ENCODE measurements at regions not wholly inside any gene's neighbourhood (a gene's known extent, or its start where the extent isn't known, plus 50 kb on each side); places are given as distances from the start of the nearest gene placed in this dataset.
A peak's percentile ranks its signal among the peaks of the same experiment; 100 is the strongest.

GRCh38 chr9:14993061-14993800 lies 83.0 kb upstream of the FREM1 start (continued):
- TF ChIP-seq THAP12 (CRISPR knock-in tag; IDR thresholded peaks at IDR 0.05) (no peak), ZKSCAN1 (IDR thresholded peaks at IDR 0.05; ENCODE audit: low read depth, low read length) (no peak), NR2C2 (CRISPR knock-in tag; IDR thresholded peaks at IDR 0.05) (peak; percentile 95), NR2C2 (tag; IDR thresholded peaks at IDR 0.05) (peak; percentile 98), REST (IDR thresholded peaks at IDR 0.05; ENCODE audit: borderline replicate concordance) (no peak), REST (CRISPR knock-in tag; IDR thresholded peaks at IDR 0.05; ENCODE audit: low read depth) (no peak), PHF8 (IDR thresholded peaks at IDR 0.05; ENCODE audit: borderline replicate concordance, low read length) (peak; percentile 35; the same call in 1 of the 2 replicates), ZFPM2 (CRISPR knock-in tag; IDR thresholded peaks at IDR 0.05) (no peak), MCM2 (IDR thresholded peaks at IDR 0.05; ENCODE audit: low read depth) (no peak), MTA3 (IDR thresholded peaks at IDR 0.05; ENCODE audit: borderline replicate concordance) (0 out of 2 replicates have a peak, but pooled peaks have one; percentile 27), XRCC5 (IDR thresholded peaks at IDR 0.05; ENCODE audit: low read depth, low read length) (no peak), ZNF507 (tag; conservative IDR thresholded peaks at IDR 0.05) (no peak), LEF1 (IDR thresholded peaks at IDR 0.05) (no peak), POLR2G (IDR thresholded peaks at IDR 0.05; ENCODE audit: low read depth, low read length) (peak; percentile 77), RBM25 (IDR thresholded peaks at IDR 0.05; ENCODE audit: low read depth, low read length, severe bottlenecking) (no peak), SMARCE1 (IDR thresholded peaks at IDR 0.05) (no peak), VEZF1 (CRISPR knock-in tag; IDR thresholded peaks at IDR 0.05) (0 out of 2 replicates have a peak, but pooled peaks have one; percentile 34), ZNF274 (IDR thresholded peaks at IDR 0.05; ENCODE audit: borderline replicate concordance, low read depth, low read length) (no peak)

All from K562 (cell line).